B cell (primary cell): ENCODE measurements at regions not wholly inside any gene's neighbourhood (a gene's known extent, or its start where the extent isn't known, plus 50 kb on each side); places are given as distances from the start of the nearest gene placed in this dataset.

ENCODE experiments used
- ATAC-seq: fragments of 200-7000 bp; cut with Tn5 transposase; one replicate; pipeline ENCODE4 v1.10.0; 2021; ENCODE audit warnings: low read depth, mild to moderate bottlenecking, moderate number of reproducible peaks, moderate library complexity
- CTCF ChIA-PET: fragments of 350-600 bp; sonication (Branson Sonifier 250); formaldehyde crosslinking; loops from one replicate; lab custom pipeline; 2021; ENCODE audit warnings: antibody characterized with exemption, inconsistent platforms; lab: Charles Lee
- POLR2A ChIA-PET: fragments of 350-600 bp; sonication (Branson Sonifier 250); formaldehyde crosslinking; loops from one replicate; lab custom pipeline; 2021; ENCODE audit warnings: antibody characterized with exemption; lab: Charles Lee
- DNase-seq: peaks from one replicate; pipeline ENCODE4 v3.0.0; 2013
- H2AFZ ChIP-seq: 2 replicates; pipeline ENCODE4 v1.6.1; 2012; ENCODE audit warnings: mild to moderate bottlenecking, low read depth, low read length; ENCODE audit not compliant: insufficient read depth, poor library complexity, severe bottlenecking
- H3K27ac ChIP-seq, 2 donors: 1 replicate in 1 of 2; 2 replicates in 1 of 2; pipeline ENCODE4 v1.5.1; 2012 to 2013; ENCODE audit warnings: low read length in 2 of 2, mild to moderate bottlenecking in 2 of 2, moderate library complexity in 1 of 2
- H3K27me3 ChIP-seq, 4 experiments: fragments of 200-600 bp in 1 of 4; sonication (generic) in 1 of 4; replicated peaks in 1 of 4; 1 replicate in 2 of 4; 2 replicates in 2 of 4; pipeline versions ENCODE4 v1.6.1 to v1.7.0; 2013 to 2016; ENCODE audit warnings: low read length in 3 of 4, mild to moderate bottlenecking in 2 of 4, mixed read lengths in 1 of 4, moderate library complexity in 1 of 4; ENCODE audit not compliant: insufficient read depth in 4 of 4, control insufficient read depth in 3 of 4; ENCODE audit errors: control extremely low read depth in 1 of 4
- H3K36me3 ChIP-seq, 2 experiments: replicated peaks in 1 of 2; 1 replicate in 1 of 2; 2 replicates in 1 of 2; pipeline versions ENCODE4 v1.6.1 to v1.7.1; 2013; ENCODE audit warnings: low read length in 1 of 2; ENCODE audit not compliant: insufficient read depth in 2 of 2, control insufficient read depth in 1 of 2; ENCODE audit errors: control extremely low read depth in 1 of 2, extremely low read depth in 1 of 2
- H3K4me1 ChIP-seq, 2 donors: fragments of 200-600 bp in 1 of 2; sonication (generic) in 1 of 2; 1 replicate in 1 of 2; 2 replicates in 1 of 2; pipeline versions ENCODE4 v1.5.1 to v1.6.1; 2013 to 2017; ENCODE audit warnings: low read length in 2 of 2; ENCODE audit not compliant: control insufficient read depth in 2 of 2, insufficient read depth in 2 of 2
- H3K4me2 ChIP-seq: replicated peaks from 2 replicates; pipeline ENCODE3; 2012; ENCODE audit warnings: mild to moderate bottlenecking, low read depth, low read length; ENCODE audit not compliant: poor library complexity, severe bottlenecking
- H3K4me3 ChIP-seq, 5 experiments: fragments of 200-600 bp in 1 of 5; sonication (generic) in 1 of 5; 1 replicate in 3 of 5; 2 replicates in 2 of 5; pipeline versions ENCODE4 v1.5.1 to v1.7.0; 2011 to 2016; ENCODE audit warnings: low read length in 4 of 5, mild to moderate bottlenecking in 4 of 5, low read depth in 2 of 5, control low read depth in 1 of 5, moderate library complexity in 1 of 5; ENCODE audit not compliant: insufficient read depth in 1 of 5; ENCODE audit errors: control extremely low read depth in 1 of 5, extremely low read depth in 1 of 5
- H3K79me2 ChIP-seq: fragments of 200-600 bp; sonication (generic); one replicate; pipeline ENCODE4 v1.6.0; 2016; ENCODE audit warnings: low read length; ENCODE audit not compliant: control insufficient read depth, insufficient read depth
- H3K9ac ChIP-seq: fragments of 200-600 bp; sonication (generic); 2 replicates; pipeline ENCODE4 v1.6.1; 2017; ENCODE audit warnings: mild to moderate bottlenecking, low read length, moderate library complexity
- H3K9me3 ChIP-seq, 3 donors: one replicate each; pipeline versions ENCODE4 v1.6.1 to v1.7.1; 2013; ENCODE audit warnings: low read length in 2 of 3; ENCODE audit not compliant: control insufficient read depth in 2 of 3, insufficient read depth in 1 of 3; ENCODE audit errors: control extremely low read depth in 1 of 3
- H4K20me1 ChIP-seq: 2 replicates; pipeline ENCODE4 v1.6.0; 2012; ENCODE audit warnings: mild to moderate bottlenecking, low read length; ENCODE audit not compliant: insufficient read depth, control insufficient read depth, poor library complexity, severe bottlenecking
- H3K27ac Mint-ChIP-seq: one replicate; pipeline ENCODE4 v1.8.0; 2021; ENCODE audit warnings: mixed read lengths
- H3K27me3 Mint-ChIP-seq: one replicate; pipeline ENCODE4 v1.8.0; 2021; ENCODE audit warnings: mixed read lengths
- H3K4me1 Mint-ChIP-seq: one replicate; pipeline ENCODE4 v1.8.0; 2021; ENCODE audit warnings: mixed read lengths
- H3K4me3 Mint-ChIP-seq: one replicate; pipeline ENCODE4 v1.8.0; 2021; ENCODE audit warnings: mixed read lengths
- H3K9me3 Mint-ChIP-seq: one replicate; pipeline ENCODE4 v1.8.0; 2022; ENCODE audit warnings: mixed read lengths; ENCODE audit not compliant: insufficient read depth
- CTCF ChIP-seq: fragments of 200-600 bp; IDR thresholded peaks from one replicate; pipeline ENCODE4 v1.8.0; 2022; ENCODE audit warnings: antibody characterized with exemption, mild to moderate bottlenecking
- EZH2 ChIP-seq: IDR thresholded peaks from 2 replicates; pipeline ENCODE4 v1.6.1; 2012; ENCODE audit warnings: borderline replicate concordance, low read depth, mild to moderate bottlenecking, moderate library complexity, low read length; ENCODE audit not compliant: insufficient read depth, poor library complexity, severe bottlenecking
- WGBS: methylation state at CpG from one replicate; pipeline ENCODE4 v1.1.5; 2013; ENCODE audit warnings: missing lambda C conversion rate; ENCODE audit not compliant: insufficient coverage; 5-methylcytosine and 5-hydroxymethylcytosine counted together
- intact Hi-C: fragments of 100-400 bp; cut with micrococcal nuclease; formaldehyde crosslinking; loops from one replicate; pipeline ENCODE4 v1.10.0; 2022

- Mint-ChIP-seq H3K27me3 (no peaks in the 10 kb centered on the region), H3K4me3 (no peak overlapping the region), H3K27ac (no peak overlapping the region), H3K9me3 (no peaks in the 10 kb centered on the region), H3K4me1 (no peaks in the 10 kb centered on the region)
- no peak for TF ChIP-seq CTCF
- no peak for TF ChIP-seq EZH2
- no peak overlapping the region for H3K4me2 ChIP-seq
- no peak overlapping the region for H3K4me3 ChIP-seq
- no peaks in the 10 kb centered on the region for H3K4me1 ChIP-seq
- intact Hi-C loops = no loop called here
- peaks cover 0 to 4% (median 2%) of the 10 kb centered on the region in 3 donors for H3K9me3 ChIP-seq
- H3K79me2 ChIP-seq = no peaks in the 10 kb centered on the region
- no peak overlapping the region for H2AFZ ChIP-seq
- no peaks in the 10 kb centered on the region for H4K20me1 ChIP-seq
- ChIA-PET CTCF (no interaction called here), POLR2A (no interaction called here)
- DNase-seq (no peak), ATAC-seq (no peak)
- H3K9ac ChIP-seq = no peak overlapping the region
- no peaks in the 10 kb centered on the region for H3K36me3 ChIP-seq
- no peak overlapping the region for H3K27ac ChIP-seq
- H3K27me3 ChIP-seq = no peaks in the 10 kb centered on the region
- WGBS = 68% methylated on average over 3 of the region's 4 CpGs
Measured at GRCh38 chr1:242836423-242836822, 311.9 kb upstream of the PLD5 start.

- Histone ChIP-seq H4K20me1 (no peaks in the 10 kb centered on the region), H2AFZ (no peak overlapping the region), H3K9ac (no peak overlapping the region), H3K9me3 (peaks cover 0 to 2% (median 0%) of the 10 kb centered on the region in 3 donors), H3K79me2 (no peaks in the 10 kb centered on the region), H3K4me1 (no peaks in the 10 kb centered on the region), H3K27me3 (peaks cover 0 to 5% (median 0%) of the 10 kb centered on the region in 4 experiments), H3K36me3 (no peaks in the 10 kb centered on the region), H3K27ac (no peak overlapping the region), H3K4me2 (no peak overlapping the region), H3K4me3 (no peak overlapping the region)
- CTCF ChIA-PET = no interaction called here
- H3K4me3 Mint-ChIP-seq = no peak overlapping the region
- WGBS = no CpG with 5 or more reads among the region's 4 CpGs
- DNase-seq (no peak), ATAC-seq (no peak)
- peaks cover 23% of the 10 kb centered on the region for H3K27me3 Mint-ChIP-seq
- no peak for TF ChIP-seq EZH2
- intact Hi-C loops = no loop called here
- no peaks in the 10 kb centered on the region for H3K9me3 Mint-ChIP-seq
- H3K27ac Mint-ChIP-seq = no peak overlapping the region
- H3K4me1 Mint-ChIP-seq = no peaks in the 10 kb centered on the region
- POLR2A ChIA-PET = no interaction called here
Measured at GRCh38 chr1:242828828-242829227, 304.3 kb upstream of the PLD5 start.
